BLaER1 treated with 17β-estradiol and CSF1 and Interleukin-3, amounts not matched to agents 10 nM and 100 nM (cell line): ENCODE measurements at regions not wholly inside any gene's neighbourhood (a gene's known extent, or its start where the extent isn't known, plus 50 kb on each side); places are given as distances from the start of the nearest gene placed in this dataset.

Source experiments
- H3K27ac ChIP-seq, 11 experiments: shearing (Covaris generic); formaldehyde crosslinking; 2 replicates each; pipeline ENCODE4 v1.8.1; 2022
- H3K27me3 ChIP-seq, 11 experiments: shearing (Covaris generic); formaldehyde crosslinking; 2 replicates each; pipeline ENCODE4 v1.8.1; 2022
- H3K36me3 ChIP-seq, 11 experiments: shearing (Covaris generic); formaldehyde crosslinking; 2 replicates each; pipeline ENCODE4 v1.8.1; 2022
- H3K4me1 ChIP-seq, 10 experiments: shearing (Covaris generic); formaldehyde crosslinking; 2 replicates each; pipeline ENCODE4 v1.8.1; 2022
- H3K4me2 ChIP-seq, 11 experiments: shearing (Covaris generic); formaldehyde crosslinking; 2 replicates each; pipeline ENCODE4 v1.8.1; 2022
- H3K4me3 ChIP-seq, 10 experiments: shearing (Covaris generic); formaldehyde crosslinking; 2 replicates each; pipeline ENCODE4 v1.8.1; 2022
- H3K9ac ChIP-seq, 11 experiments: shearing (Covaris generic); formaldehyde crosslinking; 2 replicates each; pipeline ENCODE4 v1.8.1; 2022
- H3K9me3 ChIP-seq, 11 experiments: shearing (Covaris generic); formaldehyde crosslinking; replicated peaks in 1 of 11; 2 replicates each; pipeline ENCODE4 v1.8.1; 2022
- H4K20me1 ChIP-seq, 11 experiments: shearing (Covaris generic); formaldehyde crosslinking; 2 replicates each; pipeline ENCODE4 v1.8.1; 2022
- Cebpa-rat ChIP-seq, 11 experiments: shearing (Covaris generic); IDR thresholded peaks; 2 replicates each; pipeline ENCODE4 v1.8.1; 2022

DNA sequence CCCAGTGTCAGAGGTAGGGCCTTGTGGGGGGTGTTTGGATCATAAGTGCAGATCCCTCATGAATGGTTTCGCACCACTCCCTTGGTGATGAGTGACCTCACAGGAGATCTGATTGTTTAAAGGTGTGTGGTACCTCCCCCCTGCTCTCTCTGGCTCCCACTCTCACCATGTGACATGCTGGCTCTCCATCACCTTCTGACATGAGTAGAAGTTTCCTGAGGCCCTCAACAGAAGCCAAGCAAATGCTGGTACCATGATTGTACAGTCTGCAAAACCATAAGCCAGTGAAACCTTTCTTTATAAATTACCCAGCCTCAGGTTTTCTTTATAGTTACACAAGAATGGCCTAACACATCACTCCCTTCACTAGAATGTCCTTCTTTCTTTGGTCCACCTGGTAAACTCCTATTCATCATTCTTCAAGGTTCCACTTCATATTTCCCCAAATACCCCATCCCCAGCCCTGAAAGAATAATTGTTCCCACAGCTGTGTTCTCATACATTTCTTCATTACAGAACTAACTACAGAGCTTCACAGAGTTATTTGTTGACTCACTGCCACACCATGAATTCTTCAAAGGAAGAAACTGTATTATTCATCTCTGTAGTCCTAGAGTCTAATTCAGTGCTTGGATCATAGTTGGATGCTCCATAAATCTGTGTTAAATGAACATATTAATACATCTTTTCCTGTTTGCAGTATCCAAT, 81.2 kb upstream of the STK17B start:
- H3K9ac ChIP-seq = no peak overlapping the region
- no peak for TF ChIP-seq Cebpa-rat (IDR thresholded peaks at IDR 0.05)
- peaks cover 0 to 4% (median 0%) of the 10 kb centered on the region in 11 experiments; a peak in 2 of 22 replicates for H3K9me3 ChIP-seq
- H4K20me1 ChIP-seq = no peaks in the 10 kb centered on the region
- H3K36me3 ChIP-seq = no peaks in the 10 kb centered on the region
- peaks cover 12 to 61% (median 35%) of the 10 kb centered on the region in 10 experiments for H3K4me1 ChIP-seq
- H3K4me3 ChIP-seq = no peak overlapping the region
- H3K27ac ChIP-seq = no peak overlapping the region
- peak overlapping the region in 2 of 11 experiments; percentile 13 to 22; a peak in 2 of 22 replicates for H3K4me2 ChIP-seq
- no peaks in the 10 kb centered on the region for H3K27me3 ChIP-seq

DNA sequence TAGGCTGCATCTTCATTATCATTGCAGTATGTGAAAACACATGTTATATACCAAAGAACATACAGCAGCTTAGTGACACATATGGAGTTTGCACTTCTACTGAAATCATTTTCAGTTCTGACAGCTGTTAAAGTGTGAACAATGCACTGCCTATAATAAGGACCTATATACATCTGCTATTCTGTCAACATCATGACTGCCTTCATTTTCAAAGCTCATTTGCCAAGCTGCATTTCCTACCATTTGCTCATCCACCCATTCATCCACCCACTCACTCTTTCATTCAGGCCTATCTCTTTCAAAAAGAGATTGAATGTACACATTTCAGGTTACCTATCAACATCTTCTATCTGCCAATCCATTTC, 81.7 kb upstream of the STK17B start:
- Histone ChIP-seq H3K4me2 (peak overlapping the region in 2 of 11 experiments; percentile 13 to 22; a peak in 2 of 22 replicates), H3K27ac (no peak overlapping the region), H3K36me3 (no peaks in the 10 kb centered on the region), H3K4me1 (peaks cover 12 to 55% (median 29%) of the 10 kb centered on the region in 10 experiments), H3K9ac (no peak overlapping the region), H3K4me3 (no peak overlapping the region), H3K27me3 (no peaks in the 10 kb centered on the region), H4K20me1 (no peaks in the 10 kb centered on the region), H3K9me3 (peaks cover 0 to 4% (median 0%) of the 10 kb centered on the region in 11 experiments; a peak in 2 of 22 replicates)
- TF ChIP-seq Cebpa-rat (IDR thresholded peaks at IDR 0.05) = no peak

DNA sequence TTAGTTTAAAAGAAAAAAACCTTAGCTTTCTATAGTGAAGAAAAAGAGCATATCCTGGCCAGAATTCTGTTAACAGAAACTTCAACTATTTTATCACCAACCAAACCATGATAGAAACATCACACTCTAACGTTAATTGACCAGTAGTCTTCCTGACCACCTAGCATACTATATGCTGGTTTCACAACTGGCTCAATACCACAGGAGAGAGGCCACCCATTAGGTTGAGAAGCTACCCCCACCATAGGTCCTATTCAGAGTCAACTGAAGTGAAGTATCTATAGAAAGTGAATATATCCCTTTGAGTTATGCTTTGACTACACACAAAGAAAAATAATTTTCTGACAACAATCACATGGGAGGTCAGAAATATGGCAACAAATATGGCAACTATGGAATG, 85.2 kb upstream of the STK17B start:
- no peak overlapping the region for H3K4me3 ChIP-seq
- TF ChIP-seq Cebpa-rat (IDR thresholded peaks at IDR 0.05) = no peak
- peaks cover 0 to 49% (median 11%) of the 10 kb centered on the region in 10 experiments; a peak in 13 of 20 replicates for H3K4me1 ChIP-seq
- no peaks in the 10 kb centered on the region for H3K36me3 ChIP-seq
- no peaks in the 10 kb centered on the region for H3K27me3 ChIP-seq
- no peak overlapping the region for H3K27ac ChIP-seq
- no peak overlapping the region for H3K9ac ChIP-seq
- H3K9me3 ChIP-seq = no peaks in the 10 kb centered on the region; a peak in 1 of 22 replicates
- peak overlapping the region in 5 of 11 experiments; percentile 3 to 42 (median 22); a peak in 3 of 22 replicates for H3K4me2 ChIP-seq
- no peaks in the 10 kb centered on the region for H4K20me1 ChIP-seq

DNA sequence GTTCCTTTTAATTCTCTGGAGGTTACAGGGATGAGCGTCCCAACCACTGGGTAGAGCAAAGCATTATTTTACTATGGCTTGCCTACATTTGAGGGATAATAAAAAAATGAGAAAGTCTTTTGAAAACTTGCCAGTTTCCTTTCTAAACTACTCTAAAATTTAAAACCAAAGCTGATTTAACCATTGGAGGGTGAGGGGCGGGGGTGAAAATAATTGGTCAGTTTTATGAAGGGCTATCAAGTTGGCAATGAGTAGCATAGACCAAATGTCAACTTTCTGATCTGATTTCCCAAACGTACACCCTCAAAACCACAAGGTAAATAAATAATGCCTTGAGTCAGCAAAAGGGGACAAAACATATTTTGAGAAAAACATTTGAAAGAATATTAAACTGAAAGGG, 85.7 kb upstream of the STK17B start:
- no peaks in the 10 kb centered on the region for H3K36me3 ChIP-seq
- H3K9ac ChIP-seq = no peak overlapping the region
- no peak overlapping the region for H3K4me3 ChIP-seq
- no peak overlapping the region for H3K27ac ChIP-seq
- TF ChIP-seq Cebpa-rat (IDR thresholded peaks at IDR 0.05) = no peak
- H4K20me1 ChIP-seq = no peaks in the 10 kb centered on the region
- peaks cover 0 to 53% (median 12%) of the 10 kb centered on the region in 10 experiments; a peak in 14 of 20 replicates for H3K4me1 ChIP-seq
- H3K9me3 ChIP-seq = no peaks in the 10 kb centered on the region
- peak overlapping the region in 5 of 11 experiments; percentile 3 to 42 (median 22); a peak in 4 of 22 replicates for H3K4me2 ChIP-seq
- no peaks in the 10 kb centered on the region for H3K27me3 ChIP-seq

DNA sequence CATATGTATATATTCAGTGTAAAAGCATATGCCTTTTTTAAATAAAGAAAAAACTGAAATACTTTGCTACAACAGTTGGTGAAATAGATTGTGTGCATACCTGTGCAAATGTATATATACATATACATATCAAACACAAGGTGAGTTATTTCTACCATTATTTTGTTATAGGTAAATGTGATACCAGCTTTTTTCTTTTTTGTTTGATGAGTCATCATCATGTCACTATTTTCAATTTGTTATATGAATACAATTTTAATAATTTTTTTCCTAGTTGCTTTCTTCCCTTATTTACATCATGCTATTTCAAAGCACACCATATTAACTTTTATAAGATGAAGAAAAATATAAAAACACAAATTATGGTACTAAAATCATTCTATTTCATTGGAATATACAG, 87.0 kb upstream of the STK17B start:
- Histone ChIP-seq H3K36me3 (no peaks in the 10 kb centered on the region), H3K4me3 (no peak overlapping the region), H3K9me3 (no peaks in the 10 kb centered on the region), H3K27me3 (no peaks in the 10 kb centered on the region), H3K4me2 (no peak overlapping the region), H3K4me1 (peaks cover 11 to 53% (median 25%) of the 10 kb centered on the region in 10 experiments), H3K9ac (no peak overlapping the region), H3K27ac (no peak overlapping the region), H4K20me1 (no peaks in the 10 kb centered on the region)
- TF ChIP-seq Cebpa-rat (IDR thresholded peaks at IDR 0.05) = no peak

DNA sequence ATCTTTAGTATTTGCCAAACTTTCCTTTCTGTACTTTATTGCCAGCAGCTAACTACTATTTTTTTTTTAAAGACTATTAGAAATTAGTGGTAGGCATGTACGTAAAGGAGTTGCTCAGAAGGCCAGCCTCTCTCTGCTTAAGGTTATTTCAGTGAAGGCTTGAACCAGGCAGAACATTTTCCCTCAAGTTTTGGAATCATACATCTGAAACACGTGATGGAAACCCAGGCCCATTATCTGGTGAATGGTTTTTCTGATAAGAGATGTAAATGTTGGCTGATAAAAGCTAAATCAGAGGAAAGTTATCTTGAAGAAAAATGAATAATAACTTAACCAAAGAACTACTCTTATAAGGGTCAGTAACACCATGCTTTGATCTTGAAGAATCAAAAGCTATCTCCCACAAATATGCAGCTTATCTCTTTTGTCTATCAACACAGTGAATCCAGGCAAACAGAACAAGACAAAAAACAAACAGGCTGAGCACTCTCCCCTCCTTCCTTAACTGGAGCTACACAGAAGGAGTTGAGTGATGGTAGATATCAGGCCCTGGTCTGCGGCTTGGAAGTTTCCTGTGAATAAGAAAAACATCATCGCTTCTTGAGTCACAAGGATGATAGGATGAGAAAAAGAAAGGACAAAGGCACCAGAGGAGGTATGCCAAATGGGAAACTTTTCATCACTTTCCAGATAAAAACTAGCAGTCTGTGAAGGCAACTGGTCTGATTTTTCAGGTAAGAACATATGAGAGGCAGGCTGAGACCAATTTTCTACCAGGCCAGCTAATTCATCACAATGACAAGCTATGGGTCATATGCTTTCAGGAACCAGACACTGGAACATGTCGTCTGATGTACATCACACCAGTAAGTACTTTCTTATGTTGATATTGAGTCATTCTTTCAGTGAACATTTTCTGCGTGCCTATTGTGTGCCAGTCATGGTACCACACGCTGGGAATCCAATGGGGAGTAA, 88.4 kb upstream of the STK17B start:
- H4K20me1 ChIP-seq = no peaks in the 10 kb centered on the region
- H3K27ac ChIP-seq = peak overlapping the region in 8 of 11 experiments; percentile 11 to 55 (median 38); a peak in 13 of 22 replicates
- peak overlapping the region in 3 of 11 experiments; percentile 1 to 22 (median 19); a peak in 1 of 22 replicates for H3K9ac ChIP-seq
- H3K36me3 ChIP-seq = no peaks in the 10 kb centered on the region
- peaks cover 13 to 66% (median 32%) of the 10 kb centered on the region in 10 experiments for H3K4me1 ChIP-seq
- TF ChIP-seq Cebpa-rat (IDR thresholded peaks at IDR 0.05) = no peak
- H3K27me3 ChIP-seq = no peaks in the 10 kb centered on the region
- no peak overlapping the region for H3K4me3 ChIP-seq
- peak overlapping the region in 8 of 11 experiments; percentile 0 to 96 (median 34); a peak in 14 of 22 replicates for H3K4me2 ChIP-seq
- no peaks in the 10 kb centered on the region for H3K9me3 ChIP-seq

DNA sequence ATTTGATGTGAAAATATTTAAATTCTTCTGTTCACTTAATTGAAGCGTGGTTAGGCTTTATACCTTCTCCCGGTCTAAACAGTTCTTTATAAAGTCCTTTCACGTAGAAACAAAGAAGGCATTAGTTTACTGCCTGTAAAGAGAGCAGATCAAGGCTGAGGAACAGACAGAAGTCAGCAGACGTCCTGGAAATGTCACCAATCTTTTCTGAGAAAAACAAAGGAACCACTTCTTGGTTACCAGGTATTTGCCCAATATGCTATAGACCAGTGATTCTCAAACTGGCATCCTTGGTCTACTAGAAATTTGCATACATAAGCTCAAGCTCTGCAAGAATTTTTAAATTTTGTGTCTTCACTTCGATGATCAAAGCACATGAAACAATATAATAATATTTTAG, 89.2 kb upstream of the STK17B start:
- Histone ChIP-seq H3K4me2 (peak overlapping the region in 6 of 11 experiments; percentile 13 to 96 (median 41); a peak in 10 of 22 replicates), H3K9me3 (no peaks in the 10 kb centered on the region), H3K9ac (peak overlapping the region in 1 of 11 experiments; percentile 22; a peak in 1 of 22 replicates), H3K4me3 (no peak overlapping the region), H3K27me3 (no peaks in the 10 kb centered on the region), H3K4me1 (peaks cover 13 to 74% (median 32%) of the 10 kb centered on the region in 10 experiments), H3K27ac (peak overlapping the region in 5 of 11 experiments; percentile 25 to 55 (median 39); a peak in 5 of 22 replicates), H4K20me1 (no peaks in the 10 kb centered on the region), H3K36me3 (no peaks in the 10 kb centered on the region)
- TF ChIP-seq Cebpa-rat (IDR thresholded peaks at IDR 0.05) = no peak

DNA sequence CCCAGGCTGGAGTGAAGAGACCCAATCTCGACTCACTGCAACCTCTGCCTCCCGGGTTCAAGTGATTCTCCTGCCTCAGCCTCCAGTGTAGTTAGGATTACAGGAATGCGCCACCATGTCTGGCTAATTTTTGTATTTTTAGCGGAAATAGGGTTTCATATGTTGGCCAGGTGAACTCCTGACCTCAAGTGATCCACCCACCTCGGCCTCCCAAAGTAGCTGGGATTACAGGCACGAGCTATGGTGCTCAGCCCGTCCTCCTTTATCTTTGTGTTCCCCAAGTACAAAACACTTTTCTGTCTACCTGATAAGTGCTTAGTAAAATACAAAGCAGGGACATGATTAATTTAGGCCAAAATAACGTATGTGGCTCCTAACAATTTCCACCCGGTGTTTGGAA, 91.2 kb upstream of the STK17B start:
- Histone ChIP-seq H3K4me3 (peak overlapping the region in 5 of 10 experiments; percentile 18 to 42 (median 23); a peak in 6 of 20 replicates), H3K36me3 (no peaks in the 10 kb centered on the region), H3K4me2 (peak overlapping the region; percentile 50 to 96 (median 77)), H4K20me1 (no peaks in the 10 kb centered on the region), H3K9ac (peak overlapping the region; percentile 16 to 91 (median 62); a peak in 20 of 22 replicates), H3K9me3 (no peaks in the 10 kb centered on the region), H3K27me3 (no peaks in the 10 kb centered on the region), H3K4me1 (peaks cover 25 to 85% (median 48%) of the 10 kb centered on the region in 10 experiments), H3K27ac (peak overlapping the region; percentile 52 to 95 (median 75))
- no peak for TF ChIP-seq Cebpa-rat (IDR thresholded peaks at IDR 0.05)
